GM23338 (cell line): ENCODE measurements at regions not wholly inside any gene's neighbourhood (a gene's known extent, or its start where the extent isn't known, plus 50 kb on each side); places are given as distances from the start of the nearest gene placed in this dataset.

Experiments
- ATAC-seq: fragments of 200-7000 bp; cut with Tn5 transposase; 3 replicates; pipeline ENCODE4 v1.9.1; 2020
- DNase-seq: peaks from one replicate; pipeline ENCODE4 v3.0.0-alpha.2; 2015; ENCODE audit warnings: low spot score
- H2AFZ ChIP-seq: fragments of 200-600 bp; sonication (generic); 2 replicates; pipeline ENCODE4 v1.8.0; 2016; ENCODE audit warnings: antibody characterized with exemption, mild to moderate bottlenecking, moderate library complexity
- H3F3A ChIP-seq: fragments of 200-600 bp; sonication (generic); replicated peaks from 2 replicates; pipeline ENCODE4 v1.8.0; 2017; ENCODE audit warnings: antibody characterized with exemption, mixed run types, low read depth
- H3K27ac ChIP-seq: fragments of 200-600 bp; sonication (generic); 2 replicates; pipeline ENCODE4 v1.6.1; 2016; ENCODE audit warnings: low read depth
- H3K27me3 ChIP-seq: fragments of 200-600 bp; sonication (generic); 2 replicates; pipeline ENCODE4 v1.8.0; 2016; ENCODE audit warnings: mild to moderate bottlenecking, mixed run types, moderate library complexity; ENCODE audit not compliant: insufficient read depth
- H3K36me3 ChIP-seq: fragments of 200-600 bp; sonication (generic); 2 replicates; pipeline ENCODE4 v1.8.0; 2016; ENCODE audit warnings: mild to moderate bottlenecking; ENCODE audit not compliant: insufficient read depth
- H3K4me1 ChIP-seq: fragments of 200-600 bp; sonication (generic); 2 replicates; pipeline ENCODE4 v1.8.0; 2016; ENCODE audit warnings: mild to moderate bottlenecking, moderate library complexity; ENCODE audit not compliant: insufficient read depth
- H3K4me2 ChIP-seq: fragments of 200-600 bp; sonication (generic); 2 replicates; pipeline ENCODE4 v1.7.1; 2017; ENCODE audit warnings: mixed run types
- H3K4me3 ChIP-seq: fragments of 200-600 bp; sonication (generic); 2 replicates; pipeline ENCODE4 v1.6.1; 2016; ENCODE audit warnings: mixed run types
- H3K79me2 ChIP-seq: fragments of 200-600 bp; sonication (generic); replicated peaks from 2 replicates; pipeline ENCODE4 v1.8.0; 2017; ENCODE audit warnings: mild to moderate bottlenecking; ENCODE audit not compliant: insufficient read depth
- H3K9me2 ChIP-seq: fragments of 200-600 bp; sonication (generic); 2 replicates; pipeline ENCODE4 v1.8.0; 2017; ENCODE audit not compliant: insufficient read depth
- H4K20me1 ChIP-seq: fragments of 200-600 bp; sonication (generic); replicated peaks from 2 replicates; pipeline ENCODE4 v1.8.0; 2017; ENCODE audit warnings: mild to moderate bottlenecking; ENCODE audit not compliant: insufficient read depth
- H3K27ac Mint-ChIP-seq: 2 replicates; pipeline ENCODE4 v1.8.0; 2020; ENCODE audit warnings: inconsistent platforms, mild to moderate bottlenecking, moderate library complexity, mixed read lengths
- H3K27me3 Mint-ChIP-seq: 3 replicates; pipeline ENCODE4 v1.8.0; 2022; ENCODE audit warnings: low read depth, mild to moderate bottlenecking, moderate library complexity, mixed read lengths, inconsistent platforms; ENCODE audit not compliant: insufficient read depth, poor library complexity
- H3K36me3 Mint-ChIP-seq: 3 replicates; pipeline ENCODE4 v1.8.0; 2021; ENCODE audit warnings: low read depth, mild to moderate bottlenecking, inconsistent platforms, moderate library complexity, mixed read lengths
- H3K4me1 Mint-ChIP-seq: 3 replicates; pipeline ENCODE4 v1.8.0; 2020; ENCODE audit warnings: mild to moderate bottlenecking, inconsistent platforms, mixed read lengths
- H3K4me3 Mint-ChIP-seq: 3 replicates; pipeline ENCODE4 v1.8.0; 2021; ENCODE audit warnings: moderate library complexity, mild to moderate bottlenecking, inconsistent platforms, mixed read lengths
- H3K9me3 Mint-ChIP-seq: 3 replicates; pipeline ENCODE4 v1.8.0; 2020; ENCODE audit warnings: moderate library complexity, mild to moderate bottlenecking, inconsistent platforms, mixed read lengths
- CREB1 ChIP-seq: fragments of 250-450 bp; sonication (Bioruptor Pico); IDR thresholded peaks from 2 replicates; pipeline ENCODE4 v1.5.0; 2020; ENCODE audit warnings: low read depth, mild to moderate bottlenecking, moderate library complexity
- CTCF ChIP-seq, 2 experiments: fragments of 200-600 bp in 1 of 2; sonication (generic) in 1 of 2; conservative IDR thresholded peaks; 2 replicates each; pipeline versions ENCODE4 v1.5.1 to v1.6.1; 2016 to 2017; ENCODE audit warnings: antibody characterized with exemption in 2 of 2, low read depth in 2 of 2, mild to moderate bottlenecking in 2 of 2, moderate library complexity in 1 of 2
- ETS1 ChIP-seq: IDR thresholded peaks from 2 replicates; pipeline ENCODE4 v1.6.1; 2016; ENCODE audit warnings: antibody characterized with exemption
- EZH2 ChIP-seq: fragments of 200-600 bp; sonication (generic); IDR thresholded peaks from one replicate; pipeline ENCODE4 v1.8.0; 2017; ENCODE audit warnings: antibody characterized with exemption, mild to moderate bottlenecking, low read depth; ENCODE audit not compliant: unreplicated experiment
- EZH2phosphoT487 ChIP-seq: fragments of 200-600 bp; sonication (generic); IDR thresholded peaks from one replicate; pipeline ENCODE4 v1.8.1; 2018; ENCODE audit warnings: antibody characterized with exemption; ENCODE audit not compliant: unreplicated experiment
- JUNB ChIP-seq: IDR thresholded peaks from one replicate; pipeline ENCODE4 v1.6.1; 2016; ENCODE audit warnings: antibody characterized with exemption; ENCODE audit not compliant: unreplicated experiment
- NANOG ChIP-seq: IDR thresholded peaks from 2 replicates; pipeline ENCODE4 v1.6.1; 2016; ENCODE audit warnings: antibody characterized with exemption, borderline replicate concordance
- POLR2AphosphoS5 ChIP-seq: IDR thresholded peaks from 2 replicates; pipeline ENCODE4 v1.6.1; 2016; ENCODE audit warnings: antibody characterized with exemption, low read depth
- REST ChIP-seq: IDR thresholded peaks from one replicate; pipeline ENCODE4 v1.6.1; 2018; ENCODE audit warnings: antibody characterized with exemption; ENCODE audit not compliant: unreplicated experiment
- STAT1 ChIP-seq: IDR thresholded peaks from one replicate; pipeline ENCODE4 v1.6.1; 2016; ENCODE audit warnings: antibody characterized with exemption; ENCODE audit not compliant: unreplicated experiment
- ZNF114 ChIP-seq: fragments of 250-450 bp; sonication (Bioruptor Pico); IDR thresholded peaks from 2 replicates; pipeline ENCODE4 v1.5.0; 2020; ENCODE audit warnings: mild to moderate bottlenecking, moderate library complexity
- ZNF331 ChIP-seq: fragments of 250-450 bp; sonication (Bioruptor Pico); IDR thresholded peaks from 2 replicates; pipeline ENCODE4 v1.5.0; 2020; ENCODE audit warnings: low read depth, mild to moderate bottlenecking, moderate library complexity
- ZNF462 ChIP-seq: fragments of 250-450 bp; sonication (Bioruptor Pico); IDR thresholded peaks from 2 replicates; pipeline ENCODE4 v1.5.0; 2020; ENCODE audit warnings: mild to moderate bottlenecking, moderate library complexity

GRCh38 chr1:166628259-166628658 is 211.0 kb upstream of the POGK start:
- no peak for TF ChIP-seq STAT1
- no peak for TF ChIP-seq EZH2phosphoT487
- TF ChIP-seq ZNF462 (CRISPR knock-in tag) = no peak
- no peak for TF ChIP-seq ETS1
- no peak for TF ChIP-seq CTCF (conservative IDR thresholded peaks at IDR 0.05; ENCODE audit: low read depth in 2 of 2)
- no peak for TF ChIP-seq CREB1 (CRISPR knock-in tag)
- no peak for TF ChIP-seq ZNF114 (CRISPR knock-in tag)
- TF ChIP-seq ZNF331 (CRISPR knock-in tag) = no peak
- no peak for TF ChIP-seq POLR2AphosphoS5
- no peak for TF ChIP-seq NANOG
- TF ChIP-seq REST = no peak
- no peak for TF ChIP-seq EZH2
- no peak for TF ChIP-seq JUNB
- no peaks in the 10 kb centered on the region for H3K4me1 ChIP-seq
- Mint-ChIP-seq H3K4me1 (no peaks in the 10 kb centered on the region), H3K36me3 (no peaks in the 10 kb centered on the region), H3K27ac (no peak overlapping the region), H3K27me3 (no peaks in the 10 kb centered on the region), H3K9me3 (no peaks in the 10 kb centered on the region), H3K4me3 (no peak overlapping the region)
- DNase-seq (no peak), ATAC-seq (no peak)
- H2AFZ ChIP-seq = no peak overlapping the region
- H3K4me2 ChIP-seq = no peak overlapping the region
- H4K20me1 ChIP-seq = no peaks in the 10 kb centered on the region
- no peak overlapping the region for H3K4me3 ChIP-seq
- H3K9me2 ChIP-seq = 0 out of 2 replicates have a peak, but pooled peaks cover 3% of the 10 kb centered on the region
- H3K27ac ChIP-seq = no peak overlapping the region
- no peaks in the 10 kb centered on the region for H3F3A ChIP-seq
- H3K27me3 ChIP-seq = no peaks in the 10 kb centered on the region
- no peaks in the 10 kb centered on the region for H3K36me3 ChIP-seq
- H3K79me2 ChIP-seq = no peaks in the 10 kb centered on the region
